ENCODE measurements at regions not wholly inside any gene's neighbourhood (a gene's known extent, or its start where the extent isn't known, plus 50 kb on each side); places are given as distances from the start of the nearest gene placed in this dataset.
A peak's percentile ranks its signal among the peaks of the same experiment; 100 is the strongest.
"Not testable (repeated sequence)": the region's sequence is repeated elsewhere in the genome, so short reads cannot be mapped to it uniquely, and the experiment has no call there.

DNA sequence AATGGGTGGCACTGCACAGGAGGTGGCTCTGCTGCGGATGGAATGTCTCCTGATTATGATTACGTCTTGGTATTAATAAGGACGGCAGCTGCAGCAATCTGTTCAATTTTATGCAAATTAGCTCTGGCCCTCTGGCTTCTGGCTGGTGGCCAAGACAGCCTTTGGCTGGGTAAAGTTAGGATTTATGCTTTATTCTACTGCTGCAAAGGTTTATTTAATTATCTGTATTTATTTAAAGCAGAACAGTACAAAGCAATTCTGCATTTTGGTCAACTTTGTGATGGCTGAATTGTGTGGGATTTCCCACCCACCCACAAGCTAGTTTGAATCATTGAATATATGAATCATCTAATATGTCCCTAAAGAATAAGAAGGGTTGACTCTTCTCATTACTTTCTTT, 745.6 kb upstream of the FAM241A start:
- DNase-seq = peak in 1 of 2 donors; percentile 23

DNA sequence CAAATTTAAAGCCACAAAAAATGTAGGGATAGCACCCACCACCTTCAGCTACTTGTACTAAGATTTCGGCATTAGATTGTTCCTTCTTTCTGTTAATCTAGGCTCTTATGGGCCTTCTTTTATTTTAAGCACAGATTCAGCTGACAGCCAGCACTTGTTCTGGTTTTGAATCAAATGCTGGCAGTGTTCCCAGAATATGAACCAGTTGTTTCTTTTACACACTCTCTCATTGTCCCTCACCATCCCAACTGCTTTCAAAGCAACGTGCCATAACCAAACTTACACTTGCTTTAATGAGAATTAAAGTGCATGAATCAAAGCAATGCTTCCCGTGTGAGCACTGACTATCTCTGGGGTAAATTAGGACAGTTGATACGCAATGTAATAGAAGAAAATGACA, 744.5 kb upstream of the FAM241A start:
- DNase-seq = peak; percentile 35 to 40

DNA sequence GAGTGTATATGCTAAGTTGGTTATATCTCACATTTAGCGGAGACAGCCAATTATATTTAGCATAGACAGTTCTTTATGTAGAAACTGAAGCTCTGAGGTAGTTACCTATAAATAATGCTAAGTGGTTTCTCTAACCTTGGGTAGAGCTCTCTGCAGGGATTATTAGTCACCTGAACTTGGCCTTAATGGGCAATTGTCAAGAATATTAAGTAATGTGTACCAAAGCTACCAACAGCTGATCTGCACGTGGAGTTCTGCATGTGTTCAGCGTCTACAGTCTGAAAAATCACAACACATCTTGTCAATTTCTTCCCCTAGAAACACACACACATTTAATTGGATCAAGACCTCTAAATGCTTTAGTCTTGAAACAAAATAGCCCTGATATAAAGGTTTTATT, 740.6 kb upstream of the FAM241A start:
- DNase-seq = no peak

DNA sequence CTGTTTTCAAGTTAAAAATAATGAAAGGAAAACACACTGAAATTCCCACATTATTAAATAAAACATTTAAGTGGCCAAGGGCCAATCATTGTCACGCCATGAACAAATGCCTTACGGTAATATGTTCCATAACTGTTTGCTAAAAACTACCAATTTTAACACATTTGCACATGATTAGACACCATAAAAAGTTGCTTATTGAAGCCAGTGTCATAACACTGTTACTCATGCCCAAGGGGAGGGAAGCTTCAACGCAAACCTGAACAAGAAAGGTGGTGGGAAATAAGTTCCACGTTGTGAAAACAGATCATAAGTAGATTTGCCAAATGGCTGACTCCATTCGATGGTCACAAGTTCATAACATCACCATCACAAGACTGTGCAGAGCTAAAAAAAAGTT, 739.3 kb upstream of the FAM241A start:
- DNase-seq = no peak

DNA sequence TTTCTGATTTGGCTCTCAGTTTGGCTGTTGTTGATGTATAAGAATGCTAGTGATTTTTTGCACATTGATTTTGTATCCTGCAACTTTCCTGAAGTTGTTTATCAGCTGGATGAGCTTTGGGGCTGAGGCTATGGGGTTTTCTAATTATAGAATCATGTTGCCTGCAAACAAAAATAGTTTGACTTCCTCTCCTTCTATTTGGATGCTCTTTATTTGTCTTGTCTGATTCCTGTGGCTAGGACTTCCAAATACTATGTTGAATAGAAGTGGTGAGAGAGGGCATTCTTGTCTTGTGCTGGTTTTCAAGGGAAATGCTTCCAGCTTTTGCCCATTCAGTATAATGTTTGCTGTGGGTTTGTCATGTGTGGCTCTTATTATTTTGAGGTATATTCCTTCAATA, 734.7 kb upstream of the FAM241A start:
- DNase-seq = no peak

DNA sequence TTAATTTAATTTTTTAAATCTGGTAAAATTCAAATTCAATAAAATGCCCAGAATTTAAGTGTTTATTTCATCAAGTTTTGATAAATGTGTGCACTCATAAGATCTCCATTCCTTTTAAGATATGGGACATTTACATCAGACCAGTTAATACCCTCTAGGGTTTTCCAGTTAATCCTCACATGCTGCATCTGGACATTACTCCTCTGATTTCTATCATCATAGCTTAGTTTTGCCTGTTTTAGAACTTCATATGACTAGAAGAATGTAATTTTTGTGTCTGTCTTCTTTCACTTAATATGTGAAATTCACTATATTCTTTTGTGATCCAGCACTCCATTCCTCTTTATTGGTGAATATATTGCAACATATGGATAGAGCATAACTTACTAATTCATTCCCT, 727.7 kb upstream of the FAM241A start:
- DNase-seq = no peak

DNA sequence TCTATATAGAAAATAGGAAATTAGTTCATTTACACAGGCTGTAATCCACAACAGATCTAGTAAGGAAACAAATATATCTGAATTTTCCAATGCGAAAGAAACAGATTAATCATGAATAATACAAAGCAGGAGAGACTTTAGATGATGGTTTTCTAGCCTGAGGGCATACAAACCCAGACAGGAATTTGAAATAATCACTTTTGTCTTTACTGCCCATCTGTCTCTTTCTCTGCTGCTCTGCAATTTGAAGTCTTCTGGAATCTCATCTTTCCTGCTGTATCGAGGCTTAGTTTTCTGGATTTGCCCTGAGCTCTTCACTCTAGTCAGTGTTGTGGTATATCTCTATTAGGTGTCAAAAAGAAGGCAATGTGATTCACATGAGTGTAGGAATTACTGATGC, 711.8 kb upstream of the FAM241A start:
- no peak for DNase-seq

DNA sequence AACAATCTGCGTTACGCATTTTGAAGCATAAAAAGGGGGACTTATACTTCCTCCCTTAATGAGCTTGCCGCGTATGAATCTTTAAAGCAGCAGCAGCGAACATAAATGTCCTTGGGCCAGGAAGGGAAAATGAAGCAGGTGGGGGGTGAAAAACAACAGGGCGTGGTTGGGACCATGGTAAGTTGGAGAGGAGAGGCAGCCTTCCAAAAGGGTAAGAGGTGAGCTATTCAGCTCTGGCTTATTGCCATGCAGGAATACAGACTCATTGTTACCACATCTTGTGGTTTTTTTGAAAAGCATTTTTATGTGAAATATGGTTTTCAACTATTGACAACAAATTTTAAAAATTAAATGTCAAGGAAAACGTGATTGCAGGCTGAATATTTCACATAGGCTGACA, 710.7 kb upstream of the FAM241A start:
- DNase-seq = no peak

DNA sequence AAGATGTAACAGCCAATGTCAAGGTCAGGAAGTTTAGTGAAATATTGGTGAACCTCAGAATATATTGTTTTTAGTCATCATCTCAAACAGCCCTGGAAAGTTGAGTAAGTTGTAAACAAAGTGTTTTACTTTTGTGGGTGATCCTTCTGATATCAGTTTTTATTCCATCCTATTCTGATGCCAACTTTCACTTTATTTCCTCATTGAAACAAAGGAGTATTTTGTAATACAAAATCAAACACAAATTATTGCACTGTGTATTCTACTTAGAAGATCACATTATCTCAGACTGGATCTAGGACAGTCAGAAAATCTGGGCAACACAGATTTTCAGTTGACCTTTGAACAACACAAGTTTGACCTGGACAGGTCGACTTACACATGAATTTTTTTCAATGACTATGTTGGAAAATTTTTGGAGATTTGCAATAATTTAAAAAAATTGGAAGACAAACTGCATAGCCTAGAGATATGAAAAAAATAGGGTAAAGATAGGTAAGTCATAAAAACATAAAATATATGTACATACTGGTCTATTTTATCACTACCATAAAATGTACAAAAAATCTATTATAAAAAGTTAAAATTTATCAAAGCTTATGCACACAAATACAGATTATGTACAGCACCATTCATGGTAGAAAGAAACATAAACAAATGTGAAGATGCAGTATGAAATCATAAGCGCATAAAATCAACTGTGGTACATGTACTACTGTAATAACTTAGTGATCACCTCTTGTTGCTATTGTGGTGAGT, 709.1 kb upstream of the FAM241A start:
- no peak for DNase-seq

DNA sequence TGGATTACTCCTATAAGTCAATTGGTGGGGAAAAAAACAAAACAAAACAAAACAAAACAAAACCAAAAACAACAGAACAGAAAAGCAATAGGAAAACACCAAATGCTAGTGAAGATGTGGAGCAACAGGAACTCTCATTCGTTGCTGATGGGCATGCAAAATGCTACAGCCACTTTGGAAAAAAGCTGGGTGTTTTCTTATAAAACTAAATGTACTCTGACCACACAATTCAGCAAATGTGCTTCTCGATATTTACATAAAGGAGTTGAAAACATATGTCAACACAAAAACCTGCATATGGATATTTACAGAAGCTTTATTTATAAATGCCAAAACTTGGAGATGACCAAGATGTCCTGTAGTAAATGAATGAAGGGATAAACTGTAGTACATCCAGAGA, 703.6 kb upstream of the FAM241A start:
- DNase-seq = no peak

DNA sequence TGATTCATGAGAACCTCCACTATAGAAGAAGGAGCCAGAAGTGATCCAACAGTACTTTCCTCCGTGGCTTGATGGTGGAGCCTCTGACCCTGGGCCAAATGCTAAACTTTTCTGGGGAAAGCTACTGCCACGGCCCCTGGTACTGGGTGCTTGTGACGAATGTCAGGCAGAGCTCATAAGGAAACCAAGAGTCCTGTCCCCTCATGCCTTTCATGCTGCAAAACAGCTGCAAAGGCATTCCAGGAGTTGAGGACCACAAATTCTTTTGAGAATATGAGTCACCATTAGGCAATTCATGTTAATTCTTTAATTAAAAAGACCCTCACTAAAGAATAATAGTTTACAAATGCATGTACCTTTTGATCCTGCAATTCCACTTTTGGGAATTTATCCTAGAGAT, 700.4 kb upstream of the FAM241A start:
- not testable (repeated sequence) for DNase-seq

DNA sequence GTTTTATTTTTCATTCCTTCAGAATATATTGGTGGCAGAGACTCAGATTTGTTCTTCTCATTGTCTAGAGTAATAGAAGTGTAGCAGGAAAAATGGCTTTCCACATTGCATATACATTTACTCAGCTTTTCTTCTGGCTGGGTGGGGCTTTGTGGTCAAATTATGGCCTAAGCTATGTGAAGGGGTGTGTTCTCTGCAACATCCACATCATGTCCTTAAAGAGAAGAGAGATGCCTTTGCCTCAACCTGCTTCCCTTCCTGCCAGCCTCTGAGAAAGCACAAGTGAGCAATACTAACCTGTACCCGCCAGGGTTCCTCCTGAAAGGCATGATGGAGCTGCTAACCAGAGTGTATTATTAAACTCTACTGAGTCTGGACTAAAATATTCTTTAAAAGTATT, 695.6 kb upstream of the FAM241A start:
- no peak for DNase-seq

DNA sequence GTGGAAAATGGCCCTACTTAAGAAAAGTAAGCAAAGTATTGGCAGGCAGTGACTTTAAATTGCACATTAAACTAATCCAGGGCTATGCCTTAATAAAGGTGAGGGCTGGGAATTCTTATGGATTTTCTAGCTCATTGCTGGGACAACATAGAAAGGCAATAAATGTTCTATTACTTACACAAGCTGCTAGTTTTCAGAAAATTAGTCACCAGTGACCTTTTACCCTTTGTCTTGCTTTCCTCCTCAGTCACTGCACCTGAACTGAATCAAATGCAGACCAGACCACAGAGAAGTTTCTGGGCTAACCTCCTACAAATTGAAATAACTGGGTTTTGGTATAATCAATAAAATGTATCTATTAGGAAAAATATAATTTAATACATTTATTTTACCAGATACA, 694.4 kb upstream of the FAM241A start:
- DNase-seq = no peak

DNA sequence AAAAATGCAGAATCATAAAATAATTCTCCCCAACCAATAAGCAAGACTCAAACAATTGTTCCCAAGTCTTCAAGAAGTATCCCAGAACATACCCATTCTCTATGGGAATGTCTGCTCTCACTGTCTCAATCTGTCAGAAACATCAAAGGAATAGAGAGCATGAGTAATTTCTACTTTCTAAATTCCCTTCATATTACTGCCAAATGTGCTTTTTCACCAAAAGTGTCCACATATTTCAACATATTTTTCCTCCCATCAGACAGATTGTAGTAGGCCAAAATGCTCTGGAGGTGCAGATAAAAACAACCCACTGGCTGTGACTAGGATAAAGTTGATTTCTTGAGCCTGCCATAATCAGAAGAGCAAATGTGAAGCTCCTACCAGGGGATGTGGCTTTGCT, 692.0 kb upstream of the FAM241A start:
- DNase-seq = no peak

DNA sequence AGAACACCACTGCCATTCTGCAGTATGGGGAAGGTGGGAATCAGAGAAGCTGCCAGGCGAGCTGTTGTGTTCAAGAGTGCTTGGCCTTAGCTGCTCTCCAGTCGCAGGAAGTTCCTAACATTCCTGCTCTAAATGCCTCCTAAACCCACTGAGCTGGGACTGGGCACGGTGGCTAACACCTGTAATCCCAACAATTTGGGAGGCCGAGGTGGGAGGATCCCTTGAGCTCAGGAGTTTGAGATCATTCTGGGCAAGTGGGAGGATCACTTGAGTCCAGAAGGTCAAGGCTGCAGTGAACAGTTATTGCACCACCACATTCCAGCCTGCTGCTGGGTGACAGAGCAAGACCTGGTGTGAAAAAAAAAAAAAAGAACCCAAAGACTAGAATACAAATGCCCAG, 690.3 kb upstream of the FAM241A start:
- DNase-seq = no peak

DNA sequence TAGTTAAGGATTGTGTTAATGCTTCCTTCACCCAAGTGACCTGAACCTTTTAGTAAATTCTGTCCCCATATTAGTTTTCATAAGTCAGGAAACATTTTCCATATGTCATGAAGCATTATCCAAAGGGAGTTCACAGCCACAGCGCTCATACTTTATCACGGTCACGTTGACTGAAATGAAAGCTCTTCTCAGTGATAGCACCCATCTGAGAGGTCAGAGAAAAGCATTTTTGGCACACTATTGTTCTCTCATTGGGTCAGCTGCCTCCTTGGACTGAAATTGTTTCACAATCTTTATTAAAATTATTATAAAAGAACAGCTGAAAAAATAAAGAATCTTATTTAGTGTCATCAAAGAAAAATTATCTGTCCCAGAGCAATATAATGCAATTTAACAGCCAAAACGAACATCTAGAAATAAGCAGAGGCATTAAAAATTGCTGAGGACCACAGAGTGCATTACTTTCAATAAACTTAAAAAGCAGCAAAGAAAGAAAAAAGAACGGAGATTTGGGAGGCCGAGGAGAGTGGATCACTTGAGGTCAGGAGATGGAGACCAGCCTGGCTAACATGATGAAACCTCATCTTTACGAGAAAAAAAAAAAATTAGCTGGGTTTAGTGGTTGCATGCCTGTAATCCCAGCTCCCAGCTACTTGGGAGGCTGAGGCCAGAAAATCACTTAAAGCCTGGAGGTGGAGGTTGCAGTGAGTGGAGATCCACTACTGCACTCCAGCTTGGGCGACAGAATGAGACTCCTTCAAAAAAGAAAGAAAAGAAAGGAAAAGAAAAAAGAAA, 680.8 kb upstream of the FAM241A start:
- no peak for DNase-seq

DNA sequence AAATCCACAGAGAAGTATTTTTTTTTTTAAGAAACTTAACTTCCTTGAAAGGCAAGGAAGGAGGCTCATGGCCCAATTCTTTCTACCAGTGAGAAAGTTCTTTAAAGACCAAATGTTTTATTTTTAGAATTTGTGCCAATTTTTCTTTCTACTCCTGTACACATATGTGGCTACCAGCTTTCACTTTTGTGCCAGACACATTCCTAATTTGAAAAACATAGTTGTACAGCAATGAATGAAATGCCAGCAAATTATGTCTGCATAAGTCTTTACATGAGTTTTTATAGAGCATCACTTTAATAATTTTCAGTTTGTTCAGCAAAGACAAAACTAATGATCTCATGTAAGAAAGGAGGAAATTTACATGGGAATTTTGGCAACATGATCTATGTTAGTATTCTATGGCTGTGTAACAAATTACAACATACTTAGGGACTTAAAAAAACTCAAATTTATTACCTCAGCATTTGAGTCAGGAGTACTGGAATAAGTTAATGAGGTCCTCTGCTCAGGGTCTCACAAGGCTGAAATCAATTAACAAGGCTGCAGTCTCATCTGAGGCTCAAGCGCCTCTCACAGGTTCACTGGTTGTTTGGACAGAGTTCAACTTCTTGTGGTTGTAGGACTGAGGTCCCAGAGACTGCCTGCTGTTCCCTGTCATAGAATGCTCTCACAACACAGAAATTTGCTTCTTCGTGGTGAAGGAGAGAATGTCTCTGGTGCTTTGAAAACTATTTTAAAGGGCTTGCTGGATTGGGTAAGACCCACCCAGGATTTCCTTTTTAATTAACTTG, 678.2 kb upstream of the FAM241A start:
- no peak for DNase-seq

DNA sequence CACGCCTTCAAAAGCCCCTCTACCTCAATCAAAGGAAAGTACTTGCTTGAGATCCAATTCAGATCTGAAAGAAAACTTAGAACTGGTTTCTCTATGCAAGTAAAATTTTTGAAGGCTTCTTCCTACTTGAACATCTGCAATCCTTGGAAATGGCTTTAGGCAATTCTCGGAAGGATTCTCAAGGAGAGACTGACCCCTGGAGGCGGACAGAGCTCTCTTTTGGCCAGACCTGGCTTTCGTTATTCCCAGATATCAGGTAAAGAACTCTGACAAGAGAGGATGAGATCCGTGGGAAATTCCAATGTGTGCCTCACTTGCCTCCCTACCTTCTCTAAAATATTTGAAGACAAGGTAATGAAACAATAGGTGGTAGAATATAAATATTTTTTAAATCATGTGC, 670.3 kb upstream of the FAM241A start:
- peak in 1 of 2 donors; percentile 20 for DNase-seq

DNA sequence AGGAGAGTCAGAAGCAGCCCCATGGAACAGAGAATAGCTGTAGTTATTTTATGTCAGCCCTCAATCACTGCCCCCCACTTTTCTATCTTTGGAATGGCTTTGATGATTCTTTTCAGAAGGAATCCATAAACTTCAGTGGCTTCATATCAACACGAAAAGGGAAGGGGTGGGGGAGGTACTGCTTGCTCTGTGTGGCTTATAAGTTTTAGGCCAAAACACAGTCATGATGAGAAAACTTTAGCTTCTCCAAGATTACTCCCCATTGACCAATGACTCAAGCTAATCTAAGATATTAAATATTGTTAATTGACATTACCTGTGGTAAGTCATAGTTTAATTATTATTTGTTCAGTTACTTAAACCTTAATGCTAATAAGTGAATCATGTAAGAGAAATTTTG, 669.6 kb upstream of the FAM241A start:
- no peak for DNase-seq

DNA sequence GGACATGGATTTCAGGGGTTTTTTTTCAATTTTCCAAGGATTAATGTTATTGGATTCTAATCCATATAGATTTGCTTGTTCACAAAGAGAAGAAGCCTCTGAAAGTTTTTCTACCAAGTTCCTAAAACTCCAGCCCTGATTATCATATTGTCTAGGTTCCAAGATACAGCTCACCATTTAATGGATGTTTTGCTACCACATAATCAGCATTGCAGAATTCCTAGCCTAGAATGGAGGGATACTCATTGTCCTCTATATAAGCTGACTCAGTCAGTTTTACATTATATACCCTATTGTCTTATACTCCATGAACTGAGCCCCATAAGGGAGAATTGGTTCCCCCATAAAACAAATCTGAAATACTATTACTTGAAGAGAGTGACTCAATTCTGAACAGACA, 664.7 kb upstream of the FAM241A start:
- DNase-seq = no peak

DNA sequence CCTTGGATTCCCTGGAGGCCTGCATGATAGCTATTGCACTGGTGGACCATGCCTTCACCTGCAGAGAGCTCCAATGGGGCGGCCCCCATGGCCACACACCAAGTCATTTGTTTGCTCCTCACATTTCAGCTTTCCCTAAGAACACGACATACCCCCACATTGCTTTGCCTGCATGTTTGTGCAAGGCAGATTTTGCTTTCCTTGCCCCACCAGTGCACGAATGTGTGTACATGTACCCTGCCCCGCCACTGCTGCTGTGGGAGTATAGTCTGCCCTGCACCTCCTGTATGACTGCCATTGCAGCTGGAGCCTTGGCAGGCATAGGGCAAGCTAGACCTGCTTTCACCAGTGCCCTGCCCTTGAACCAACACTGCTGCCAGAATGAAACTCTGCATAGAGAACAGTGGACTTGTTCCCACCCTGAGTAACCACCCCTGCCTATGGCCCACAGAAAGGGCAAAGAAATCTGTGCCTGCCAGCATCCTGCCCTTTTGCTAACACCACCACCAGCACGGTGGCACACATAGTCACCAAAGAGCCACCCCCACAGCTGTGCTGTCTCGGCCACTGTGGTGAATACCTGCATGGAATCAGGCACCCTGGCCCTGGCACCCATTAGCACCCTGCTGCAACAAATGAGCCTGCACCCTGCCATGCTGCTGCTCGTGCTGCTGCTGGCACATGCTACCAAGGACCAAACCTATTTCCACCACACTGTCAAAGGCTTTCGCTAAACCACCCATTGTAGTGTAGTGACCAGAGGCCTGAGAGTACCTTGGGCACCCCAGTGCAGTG, 661.7 kb upstream of the FAM241A start:
- DNase-seq = no peak

DNA sequence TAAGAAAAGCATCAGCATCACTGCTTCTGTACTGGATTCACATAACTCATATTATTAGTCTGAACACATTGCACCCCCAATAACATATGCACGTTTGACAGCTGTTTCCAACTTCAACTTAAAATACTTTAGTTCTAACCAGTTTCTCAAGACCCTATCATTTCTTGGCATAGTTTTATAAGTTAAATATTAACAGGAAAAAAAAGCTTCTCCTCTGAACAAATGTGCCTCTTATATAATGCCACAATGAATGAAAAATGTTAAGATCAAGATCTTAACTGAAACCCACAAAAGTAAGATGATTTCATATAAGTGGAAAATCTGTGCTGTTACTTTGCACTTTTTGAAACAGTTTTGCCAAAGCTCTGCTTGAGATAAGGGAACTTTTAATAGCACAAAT, 652.8 kb upstream of the FAM241A start:
- peak in 1 of 2 donors; percentile 19 for DNase-seq
